CD4-positive, alpha-beta memory T cell (primary cell): ENCODE measurements at regions not wholly inside any gene's neighbourhood (a gene's known extent, or its start where the extent isn't known, plus 50 kb on each side); places are given as distances from the start of the nearest gene placed in this dataset.

Experiments
- CTCF ChIA-PET: fragments of 350-600 bp; sonication (Branson Sonifier 250); formaldehyde crosslinking; loops from one replicate; lab custom pipeline; 2021; ENCODE audit warnings: inconsistent platforms; ENCODE audit not compliant: partially characterized antibody; lab: Charles Lee
- POLR2A ChIA-PET: fragments of 350-600 bp; sonication (Branson Sonifier 250); formaldehyde crosslinking; loops from one replicate; lab custom pipeline; 2021; ENCODE audit not compliant: partially characterized antibody; lab: Charles Lee
- DNase-seq, 5 donors: peaks; one replicate each; pipeline versions ENCODE4 v3.0.0 to v3.0.0-alpha.2; 2020 to 2022; ENCODE audit warnings: mixed read lengths in 1 of 5
- H3K27ac ChIP-seq: one replicate; pipeline ENCODE4 v1.7.0; 2013; ENCODE audit warnings: low read depth, low read length
- H3K27me3 ChIP-seq: 2 replicates; pipeline ENCODE4 v1.7.0; 2013; ENCODE audit warnings: mild to moderate bottlenecking, low read length, moderate library complexity; ENCODE audit not compliant: insufficient read depth
- H3K36me3 ChIP-seq: 2 replicates; pipeline ENCODE4 v1.7.0; 2013; ENCODE audit warnings: mild to moderate bottlenecking, low read length, moderate library complexity; ENCODE audit not compliant: insufficient read depth
- H3K4me1 ChIP-seq: 2 replicates; pipeline ENCODE4 v1.7.0; 2013; ENCODE audit warnings: mild to moderate bottlenecking, low read length, moderate library complexity; ENCODE audit not compliant: insufficient read depth
- H3K4me3 ChIP-seq, 2 donors: one replicate each; pipeline ENCODE4 v1.7.0; 2013; ENCODE audit warnings: low read length in 2 of 2, mild to moderate bottlenecking in 1 of 2
- H3K9me3 ChIP-seq, 2 donors: one replicate each; pipeline ENCODE4 v1.7.0; 2013; ENCODE audit warnings: low read length in 2 of 2, control low read depth in 1 of 2; ENCODE audit not compliant: control insufficient read depth in 1 of 2
- H3K27ac Mint-ChIP-seq, 7 donors: one replicate each; pipeline ENCODE4 v1.8.0; 2020 to 2021; ENCODE audit warnings: mixed read lengths in 7 of 7, mild to moderate bottlenecking in 6 of 7, inconsistent platforms in 3 of 7, moderate library complexity in 3 of 7
- H3K27me3 Mint-ChIP-seq, 2 donors: one replicate each; pipeline ENCODE4 v1.8.0; 2020 to 2021; ENCODE audit warnings: mixed read lengths in 2 of 2
- H3K36me3 Mint-ChIP-seq, 2 donors: one replicate each; pipeline ENCODE4 v1.8.0; 2020 to 2021; ENCODE audit warnings: mixed read lengths in 2 of 2, inconsistent platforms in 1 of 2, mild to moderate bottlenecking in 1 of 2
- H3K4me1 Mint-ChIP-seq, 4 donors: one replicate each; pipeline ENCODE4 v1.8.0; 2020 to 2021; ENCODE audit warnings: mixed read lengths in 4 of 4, mild to moderate bottlenecking in 1 of 4
- H3K4me3 Mint-ChIP-seq, 8 donors: one replicate each; pipeline ENCODE4 v1.8.0; 2020 to 2021; ENCODE audit warnings: mixed read lengths in 8 of 8, mild to moderate bottlenecking in 7 of 8, moderate library complexity in 6 of 8, inconsistent platforms in 3 of 8
- H3K9me3 Mint-ChIP-seq, 8 donors: one replicate each; pipeline ENCODE4 v1.8.0; 2020 to 2021; ENCODE audit warnings: mixed read lengths in 8 of 8, mild to moderate bottlenecking in 5 of 8, inconsistent platforms in 3 of 8, moderate library complexity in 1 of 8
- intact Hi-C: fragments of 100-400 bp; cut with micrococcal nuclease; formaldehyde crosslinking; loops from one replicate; pipeline ENCODE4 v1.15.1; 2023

DNA sequence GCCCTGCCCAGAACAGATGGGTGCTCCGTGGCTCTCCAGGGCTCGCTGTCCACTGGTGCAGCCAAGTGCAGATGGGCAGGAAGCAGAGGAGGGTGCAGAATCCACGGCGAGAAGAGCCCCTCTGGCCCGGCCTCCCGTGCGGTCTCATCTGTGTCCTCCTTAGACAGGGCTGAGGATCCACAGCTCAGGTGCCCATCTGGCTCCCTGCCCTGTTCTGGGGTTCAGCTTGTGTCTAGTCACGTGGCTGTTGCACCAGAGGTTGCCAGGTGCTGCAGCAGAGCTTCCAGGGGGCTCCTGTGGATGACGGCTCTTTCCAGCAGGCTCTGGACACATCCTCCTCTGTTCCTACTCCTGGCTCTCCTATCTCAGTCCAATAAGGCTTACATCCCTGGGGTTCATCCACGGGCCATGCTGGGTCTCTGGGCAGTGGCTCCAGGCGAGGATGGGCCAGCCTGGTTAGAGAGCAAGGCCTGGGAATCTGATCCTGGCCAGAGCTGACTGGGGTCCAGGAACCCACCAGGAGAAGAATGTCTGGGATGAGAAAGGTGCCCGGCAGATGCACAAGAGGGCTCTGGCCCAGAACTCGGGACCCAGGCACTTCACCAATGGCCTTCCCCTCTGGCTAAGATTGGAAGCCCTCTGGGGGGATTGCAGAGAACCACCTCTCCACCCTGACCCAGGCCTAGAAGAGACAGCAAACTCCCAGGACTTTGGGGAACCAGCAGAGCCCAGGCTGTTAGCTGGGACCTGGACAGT is 116.3 kb upstream of the ID2 start:
- peaks cover 0 to 6% (median 4%) of the 10 kb centered on the region in 4 donors for H3K4me1 Mint-ChIP-seq
- peaks cover 0 to 18% (median 10%) of the 10 kb centered on the region in 8 donors for H3K9me3 Mint-ChIP-seq
- H3K36me3 Mint-ChIP-seq = no peaks in the 10 kb centered on the region
- H3K4me1 ChIP-seq = no peaks in the 10 kb centered on the region
- H3K4me3 ChIP-seq = no peak overlapping the region
- H3K27ac Mint-ChIP-seq = no peak overlapping the region
- POLR2A ChIA-PET = no interaction called here
- H3K27me3 Mint-ChIP-seq = no peaks in the 10 kb centered on the region
- no peak for DNase-seq
- intact Hi-C loops = no loop called here
- H3K27ac ChIP-seq = no peak overlapping the region
- no peaks in the 10 kb centered on the region for H3K36me3 ChIP-seq
- H3K27me3 ChIP-seq = no peaks in the 10 kb centered on the region
- CTCF ChIA-PET = interaction anchor here (0.9 kb wide), 1 partner anchor 12 kb away, joined by 3 read pairs; no protein-coding TSS in a partner anchor
- H3K9me3 ChIP-seq = no peaks in the 10 kb centered on the region
- H3K4me3 Mint-ChIP-seq = no peak overlapping the region

DNA sequence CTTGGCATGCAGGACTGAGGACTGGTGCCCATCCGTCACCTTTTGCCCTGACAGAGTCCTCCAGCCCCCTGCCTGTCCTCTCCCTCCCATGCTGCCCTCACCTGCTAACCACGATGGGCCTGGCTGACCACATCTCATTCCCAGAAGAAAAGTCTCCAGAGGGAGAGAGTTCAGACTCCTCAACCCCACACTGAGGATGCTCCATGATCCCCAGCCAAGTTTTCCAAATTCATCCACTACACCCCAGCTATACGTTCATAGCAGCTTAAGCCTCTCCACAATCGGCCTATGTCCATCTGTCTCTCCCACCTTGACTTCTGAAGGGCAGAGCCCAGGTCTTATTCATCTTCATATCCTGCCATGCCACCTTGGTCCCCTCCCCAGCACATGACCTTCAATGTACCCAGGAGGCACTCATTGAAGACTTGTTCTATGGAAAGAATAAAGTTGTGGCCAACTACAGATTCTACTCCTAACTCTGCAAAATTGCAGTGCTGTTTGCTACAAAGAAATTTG is 115.6 kb upstream of the ID2 start:
- ChIA-PET CTCF (no interaction called here), POLR2A (no interaction called here)
- peaks cover 0 to 6% (median 4%) of the 10 kb centered on the region in 4 donors for H3K4me1 Mint-ChIP-seq
- Histone ChIP-seq H3K4me3 (no peak overlapping the region), H3K9me3 (no peaks in the 10 kb centered on the region), H3K27me3 (no peaks in the 10 kb centered on the region), H3K27ac (no peak overlapping the region), H3K36me3 (no peaks in the 10 kb centered on the region), H3K4me1 (no peaks in the 10 kb centered on the region)
- no peak for DNase-seq
- H3K9me3 Mint-ChIP-seq = peaks cover 0 to 12% (median 7%) of the 10 kb centered on the region in 8 donors
- intact Hi-C loops = no loop called here
- peak overlapping the region in 1 of 7 donors; percentile 26 for H3K27ac Mint-ChIP-seq
- no peaks in the 10 kb centered on the region for H3K36me3 Mint-ChIP-seq
- no peak overlapping the region for H3K4me3 Mint-ChIP-seq
- no peaks in the 10 kb centered on the region for H3K27me3 Mint-ChIP-seq

DNA sequence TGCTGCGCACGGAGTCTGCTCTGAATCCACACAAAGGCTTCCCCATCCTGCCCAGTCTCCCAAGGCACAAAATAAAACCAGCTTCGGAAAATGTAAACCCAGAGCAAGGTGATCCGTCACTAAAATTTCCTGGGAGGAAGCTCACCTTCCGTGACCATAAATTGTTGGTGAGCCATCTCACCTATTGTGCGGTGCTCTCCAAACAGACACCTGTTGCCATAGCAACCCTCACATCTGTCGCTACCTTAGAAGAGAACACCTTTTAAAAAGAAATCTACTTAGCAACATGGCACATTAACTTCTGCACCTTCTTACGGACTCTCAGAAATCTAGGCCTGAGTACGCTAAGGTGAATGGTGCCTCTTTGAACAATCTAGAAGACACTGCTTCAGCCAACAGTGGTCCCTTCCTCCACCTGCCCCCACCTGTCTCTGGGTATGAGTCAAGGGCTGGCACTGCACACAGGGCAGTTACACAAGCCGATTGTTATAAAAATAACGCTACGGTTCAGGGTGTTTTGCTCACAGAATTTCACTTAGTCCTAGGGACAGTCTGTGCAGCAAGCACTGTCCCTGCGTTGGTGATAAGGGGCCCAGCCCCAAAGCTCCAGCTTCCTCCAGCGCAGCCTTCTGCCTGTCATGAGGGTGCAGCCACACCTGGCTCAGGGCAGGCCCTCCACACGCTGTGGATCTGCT is 114.9 kb upstream of the ID2 start:
- POLR2A ChIA-PET = no interaction called here

DNA sequence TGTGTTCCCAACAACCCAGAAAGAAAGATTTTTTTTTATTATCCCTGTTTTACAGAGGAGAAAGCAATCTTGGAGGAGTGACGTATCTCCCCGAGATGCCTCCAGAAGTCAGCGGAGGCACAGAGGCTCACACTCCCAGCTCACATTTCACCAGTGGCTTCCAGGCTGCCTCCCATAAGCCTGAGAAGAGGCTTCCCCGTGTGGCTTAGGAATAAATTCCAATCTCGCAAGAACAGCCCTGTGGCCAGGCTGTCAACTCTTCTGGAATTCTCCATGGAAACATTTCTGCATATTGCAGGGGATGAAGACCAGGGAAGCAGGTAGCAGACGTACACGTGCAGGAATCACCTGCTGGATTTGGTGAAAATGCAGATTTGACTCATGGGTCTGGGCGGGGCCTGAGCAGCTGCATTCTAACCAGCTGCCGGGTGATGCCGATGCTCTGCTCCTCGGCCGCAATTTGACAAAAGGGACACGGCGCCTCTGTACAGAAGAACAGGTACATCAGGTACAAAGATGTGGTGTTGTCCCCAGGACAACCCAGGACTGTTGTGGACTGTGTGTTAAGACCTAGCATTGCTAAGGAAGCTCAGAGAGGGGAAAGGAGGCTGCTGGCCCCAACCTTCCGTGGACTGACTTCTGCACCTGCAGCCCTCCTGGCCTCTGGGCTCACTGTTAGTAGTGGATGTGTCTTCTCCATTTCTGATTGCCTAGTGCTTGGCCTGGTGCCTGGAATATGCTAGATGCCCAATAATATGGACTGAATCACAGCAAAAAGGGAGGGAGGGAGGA is 114.2 kb upstream of the ID2 start:
- Histone ChIP-seq H3K4me3 (no peak overlapping the region), H3K27ac (no peak overlapping the region), H3K27me3 (no peaks in the 10 kb centered on the region), H3K9me3 (no peaks in the 10 kb centered on the region), H3K4me1 (no peaks in the 10 kb centered on the region), H3K36me3 (no peaks in the 10 kb centered on the region)
- POLR2A ChIA-PET = no interaction called here
- Mint-ChIP-seq H3K27me3 (no peaks in the 10 kb centered on the region), H3K27ac (no peak overlapping the region), H3K4me1 (peaks cover 0 to 7% (median 5%) of the 10 kb centered on the region in 4 donors), H3K4me3 (no peak overlapping the region), H3K9me3 (peaks cover 0 to 2% (median 0%) of the 10 kb centered on the region in 8 donors), H3K36me3 (no peaks in the 10 kb centered on the region)
- CTCF ChIA-PET = no interaction called here
- DNase-seq = no peak
- intact Hi-C loops = no loop called here

More for the DNA sequence above, 114.9 kb upstream of the ID2 start:
- Mint-ChIP-seq H3K27me3 (no peaks in the 10 kb centered on the region), H3K4me1 (peaks cover 0 to 6% (median 4%) of the 10 kb centered on the region in 4 donors), H3K27ac (peak overlapping the region in 1 of 7 donors; percentile 43), H3K36me3 (no peaks in the 10 kb centered on the region), H3K9me3 (peaks cover 0 to 8% (median 4%) of the 10 kb centered on the region in 8 donors), H3K4me3 (no peak overlapping the region)
- intact Hi-C loops = no loop called here
- Histone ChIP-seq H3K27ac (no peak overlapping the region), H3K4me3 (no peak overlapping the region), H3K4me1 (no peaks in the 10 kb centered on the region), H3K27me3 (no peaks in the 10 kb centered on the region), H3K9me3 (no peaks in the 10 kb centered on the region), H3K36me3 (no peaks in the 10 kb centered on the region)
- no peak for DNase-seq
- CTCF ChIA-PET = no interaction called here

DNA sequence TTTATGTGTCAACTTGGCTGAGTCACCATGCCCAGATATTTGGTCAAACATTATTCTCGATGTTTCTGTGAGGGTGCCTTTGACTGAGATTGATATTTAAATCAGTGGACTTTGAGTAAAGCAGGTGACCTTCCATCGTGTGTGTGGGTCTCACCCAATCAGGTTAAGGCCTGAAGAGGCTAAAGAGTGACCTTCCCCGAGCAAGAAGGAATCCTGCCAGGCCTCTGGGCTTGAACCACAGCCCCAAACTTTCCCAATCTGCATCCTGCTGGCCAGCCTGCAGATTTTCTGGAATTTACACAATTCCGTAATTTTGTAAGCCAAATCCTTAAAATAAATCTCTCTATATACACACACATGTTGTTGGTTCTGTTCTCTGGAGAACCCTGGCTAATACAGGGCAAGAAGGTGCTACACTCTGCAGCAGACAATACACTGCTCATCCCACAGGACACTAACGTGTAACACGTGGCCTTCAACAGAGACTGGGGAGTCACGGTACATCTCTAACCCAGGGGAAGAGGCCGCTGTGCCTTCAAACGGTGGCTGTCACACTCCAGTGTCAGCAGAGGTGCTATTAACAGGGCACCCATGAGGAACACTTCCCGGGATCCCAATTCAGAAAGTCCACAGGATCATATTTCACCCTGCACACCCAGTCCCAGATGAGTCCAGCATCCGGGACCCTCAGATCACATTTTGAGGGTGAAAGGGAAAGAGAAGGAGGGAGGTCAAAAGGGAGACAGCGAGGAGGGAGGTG is 113.1 kb upstream of the ID2 start:
- Mint-ChIP-seq H3K27ac (no peak overlapping the region), H3K27me3 (no peaks in the 10 kb centered on the region), H3K4me3 (no peak overlapping the region), H3K36me3 (no peaks in the 10 kb centered on the region), H3K9me3 (no peaks in the 10 kb centered on the region), H3K4me1 (peaks cover 0 to 7% (median 4%) of the 10 kb centered on the region in 4 donors)
- Histone ChIP-seq H3K36me3 (no peaks in the 10 kb centered on the region), H3K9me3 (no peaks in the 10 kb centered on the region), H3K27ac (no peak overlapping the region), H3K4me3 (no peak overlapping the region), H3K4me1 (no peaks in the 10 kb centered on the region), H3K27me3 (no peaks in the 10 kb centered on the region)
- intact Hi-C loops = no loop called here
- no peak for DNase-seq
- POLR2A ChIA-PET = no interaction called here
- CTCF ChIA-PET = no interaction called here

DNA sequence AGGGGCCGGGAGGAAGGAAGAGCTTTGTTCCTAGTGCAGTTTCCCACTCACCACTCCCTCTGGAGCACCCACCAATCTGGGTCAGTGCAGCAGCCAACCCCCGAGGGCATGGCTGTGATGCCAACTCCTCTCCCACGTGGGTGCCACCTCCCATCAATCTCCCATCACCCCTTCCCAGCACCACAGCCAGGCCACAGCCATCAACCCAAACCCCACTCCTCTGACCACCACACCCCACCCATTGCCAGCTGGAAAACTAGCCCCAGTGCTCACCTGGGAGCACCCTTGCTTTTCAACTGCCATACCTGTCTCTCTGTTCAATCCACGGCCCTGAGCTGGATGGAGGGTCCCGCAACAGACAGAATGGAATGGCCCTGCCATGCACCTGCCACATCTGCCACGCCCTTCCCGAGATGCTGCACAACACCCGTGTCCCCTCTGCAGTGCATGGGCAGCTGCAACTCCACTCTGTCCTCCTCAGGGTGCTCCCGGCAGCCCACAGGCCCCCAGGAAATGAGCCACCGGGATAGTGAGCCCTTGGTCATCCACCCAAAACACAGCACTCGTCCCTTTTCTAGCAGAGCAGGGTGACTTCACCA is 112.4 kb upstream of the ID2 start:
- Mint-ChIP-seq H3K27me3 (no peaks in the 10 kb centered on the region), H3K9me3 (no peaks in the 10 kb centered on the region), H3K36me3 (no peaks in the 10 kb centered on the region), H3K27ac (no peak overlapping the region), H3K4me3 (no peak overlapping the region), H3K4me1 (peaks cover 2 to 6% (median 4%) of the 10 kb centered on the region in 4 donors)
- H3K4me1 ChIP-seq = no peaks in the 10 kb centered on the region
- H3K4me3 ChIP-seq = no peak overlapping the region
- no peaks in the 10 kb centered on the region for H3K27me3 ChIP-seq
- H3K36me3 ChIP-seq = no peaks in the 10 kb centered on the region
- DNase-seq = no peak
- intact Hi-C loops = no loop called here
- ChIA-PET CTCF (no interaction called here), POLR2A (no interaction called here)
- no peaks in the 10 kb centered on the region for H3K9me3 ChIP-seq
- H3K27ac ChIP-seq = no peak overlapping the region
